TTC549 (cell line): ENCODE measurements at regions not wholly inside any gene's neighbourhood (a gene's known extent, or its start where the extent isn't known, plus 50 kb on each side); places are given as distances from the start of the nearest gene placed in this dataset.

Source experiments
- FAIRE-seq: peaks from 2 replicates; lab custom pipeline; 2012; peaks lifted over from hg19 to GRCh38; lab: Jason Lieb, UNC

- FAIRE-seq: no peak
Measured at GRCh38 chr5:165448753-165449152, 1943.3 kb downstream of the MAT2B start.

GRCh38 chr5:165457859-165458481 is 1952.6 kb downstream of the MAT2B start:
- peak; percentile 67 for FAIRE-seq

- no peak for FAIRE-seq
Measured at GRCh38 chr5:165459232-165459631, 1953.8 kb downstream of the MAT2B start.

- no peak for FAIRE-seq
Measured at GRCh38 chr5:165460911-165461310, 1955.5 kb downstream of the MAT2B start.

GRCh38 chr5:165477546-165477945 is 1972.1 kb downstream of the MAT2B start:
- no peak for FAIRE-seq

DNA sequence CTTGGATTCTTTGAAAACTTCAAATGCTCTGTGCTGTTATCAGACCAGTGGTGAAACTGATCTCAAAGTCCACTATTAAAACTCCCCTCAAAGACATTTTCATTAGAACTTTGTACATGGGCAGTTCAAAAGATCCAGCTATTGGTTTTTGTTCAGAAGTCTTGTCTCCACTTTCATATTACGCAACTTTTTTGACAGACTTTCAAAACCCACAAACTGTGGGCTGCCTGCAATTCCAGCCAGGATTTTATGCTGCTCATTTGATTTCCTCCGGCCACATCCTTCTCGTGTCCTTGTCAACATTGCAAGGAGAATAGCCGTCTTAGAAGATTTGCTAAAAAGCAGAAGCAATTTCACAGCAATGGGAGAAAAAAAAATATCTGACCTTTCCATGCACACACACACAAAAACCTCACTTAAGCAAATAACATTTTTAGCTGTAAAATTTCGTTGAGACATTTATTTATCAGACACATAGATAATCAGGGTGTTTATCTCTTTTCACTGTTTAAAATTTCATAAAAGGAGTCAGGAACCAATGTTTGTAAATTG is 1990.5 kb downstream of the MAT2B start:
- FAIRE-seq: no peak

DNA sequence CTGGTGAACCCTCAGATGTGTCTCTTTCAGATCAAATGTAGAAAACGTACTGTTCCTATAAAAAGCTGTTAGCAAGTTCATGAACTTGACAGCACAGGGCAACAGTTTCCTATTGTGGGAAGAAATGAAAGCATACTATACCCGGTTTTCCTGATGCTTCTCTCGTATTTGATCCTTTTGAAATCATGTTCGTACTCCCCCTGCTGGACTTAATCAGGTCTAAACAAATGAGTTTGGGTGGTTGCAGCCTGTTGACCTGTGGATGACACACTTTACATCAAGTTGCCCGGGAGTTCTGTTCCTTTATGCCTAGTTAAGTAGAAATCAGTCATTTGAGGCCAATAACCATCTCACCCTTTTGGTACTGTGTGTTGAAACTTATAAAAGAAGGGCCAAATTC is 1992.3 kb downstream of the MAT2B start:
- FAIRE-seq: no peak

- FAIRE-seq: no peak
Measured at GRCh38 chr5:165502893-165503691, 1997.7 kb downstream of the MAT2B start.

DNA sequence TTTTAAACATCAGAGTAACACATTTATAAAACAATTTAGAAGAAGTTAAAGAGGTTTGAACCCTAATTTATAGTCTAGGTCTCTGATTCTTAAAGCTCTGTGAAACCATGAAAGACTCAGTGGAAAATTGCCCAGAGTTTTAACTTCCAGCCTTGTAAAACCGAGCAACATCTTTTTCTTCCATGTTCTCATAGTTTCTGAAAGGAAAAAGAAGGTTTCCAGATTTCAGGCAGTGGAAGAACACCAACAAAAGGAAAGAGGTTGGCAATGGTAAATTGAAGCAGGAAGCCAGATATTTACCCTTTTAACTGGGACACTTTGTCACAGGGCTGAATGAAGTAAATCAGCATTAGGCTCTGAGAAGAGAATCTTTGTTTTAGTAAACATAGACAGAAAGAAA is 1999.3 kb downstream of the MAT2B start:
- no peak for FAIRE-seq

DNA sequence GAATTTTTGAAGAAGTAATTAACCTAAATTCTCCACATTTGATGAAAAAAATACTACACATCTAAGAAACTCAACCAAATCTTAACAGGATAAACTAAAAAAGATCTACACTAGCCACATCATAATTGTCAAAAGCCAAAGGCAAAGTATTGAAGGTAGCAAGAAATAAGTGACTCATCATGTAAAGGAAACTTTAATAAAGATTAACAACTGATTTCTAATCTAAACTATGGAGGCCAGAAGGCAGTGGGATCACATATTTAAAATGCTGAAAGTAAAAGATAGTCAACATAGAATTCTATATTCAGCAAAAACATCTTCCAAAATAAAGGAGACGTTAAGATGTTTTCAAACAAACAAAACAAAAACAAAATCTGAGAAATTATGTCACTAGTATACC is 2002.9 kb downstream of the MAT2B start:
- no peak for FAIRE-seq

DNA sequence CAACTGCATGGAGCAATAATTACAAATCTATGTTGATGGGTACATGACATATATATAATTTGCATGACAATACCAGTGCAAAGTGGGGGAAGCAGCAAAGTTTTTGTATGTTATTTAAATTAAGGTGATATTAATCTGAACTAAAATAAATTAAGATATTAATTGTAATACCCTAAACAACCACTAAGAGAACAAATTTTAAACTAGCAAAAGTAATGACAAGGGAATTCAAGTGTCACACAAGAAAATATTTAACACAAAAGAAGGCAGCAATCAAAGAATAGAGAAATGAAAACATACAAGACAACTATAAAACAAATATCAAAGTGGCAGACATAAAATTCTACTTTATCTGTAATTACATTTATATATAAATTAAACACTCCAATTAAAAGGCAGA is 2003.4 kb downstream of the MAT2B start:
- FAIRE-seq: no peak

GRCh38 chr5:165521816-165522610 is 2016.6 kb downstream of the MAT2B start:
- no peak for FAIRE-seq

DNA sequence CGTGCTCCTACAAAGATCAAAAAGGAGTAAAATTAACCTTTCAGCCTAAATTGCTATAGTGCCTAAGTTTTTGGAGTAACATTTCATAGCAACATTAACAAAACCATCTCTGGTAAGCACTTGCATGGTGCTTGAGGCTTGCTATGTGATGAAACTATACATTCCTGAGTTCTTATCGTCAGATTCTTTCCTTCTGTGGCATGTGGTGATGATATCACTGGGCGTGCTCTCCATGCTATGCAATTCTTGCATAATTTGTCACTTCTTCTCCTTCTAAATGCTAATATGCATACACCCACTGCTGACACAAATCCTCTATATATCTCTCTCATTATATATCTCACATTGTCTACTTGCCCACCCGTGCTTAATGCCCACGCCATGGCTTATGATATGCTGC is 2019.9 kb downstream of the MAT2B start:
- no peak for FAIRE-seq

GRCh38 chr5:165526357-165526756 is 2020.9 kb downstream of the MAT2B start:
- no peak for FAIRE-seq

DNA sequence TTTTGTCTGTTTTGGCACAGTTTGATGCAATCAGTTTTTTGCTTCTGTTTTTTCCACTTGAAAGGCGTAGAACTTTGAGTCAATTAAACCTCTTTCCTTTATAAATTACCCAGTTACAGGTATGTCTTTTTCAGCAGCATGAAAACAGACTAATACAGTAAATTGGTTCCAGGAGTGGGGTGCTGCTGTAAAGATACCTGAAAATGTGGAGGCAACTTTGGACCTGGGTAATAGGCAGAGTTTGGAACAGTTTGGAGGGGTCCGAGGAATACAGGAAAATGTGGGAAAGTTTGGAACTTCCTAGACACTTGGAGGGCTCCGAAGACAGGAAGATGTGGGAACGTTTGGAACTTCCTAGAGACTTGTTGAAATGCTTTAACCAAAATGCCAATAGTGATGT is 2022.2 kb downstream of the MAT2B start:
- no peak for FAIRE-seq

- no peak for FAIRE-seq
Measured at GRCh38 chr5:165538065-165538464, 2032.6 kb downstream of the MAT2B start.

GRCh38 chr5:165559645-165560044 is 2054.2 kb downstream of the MAT2B start:
- no peak for FAIRE-seq

GRCh38 chr5:165560648-165561047 is 2055.2 kb downstream of the MAT2B start:
- no peak for FAIRE-seq

DNA sequence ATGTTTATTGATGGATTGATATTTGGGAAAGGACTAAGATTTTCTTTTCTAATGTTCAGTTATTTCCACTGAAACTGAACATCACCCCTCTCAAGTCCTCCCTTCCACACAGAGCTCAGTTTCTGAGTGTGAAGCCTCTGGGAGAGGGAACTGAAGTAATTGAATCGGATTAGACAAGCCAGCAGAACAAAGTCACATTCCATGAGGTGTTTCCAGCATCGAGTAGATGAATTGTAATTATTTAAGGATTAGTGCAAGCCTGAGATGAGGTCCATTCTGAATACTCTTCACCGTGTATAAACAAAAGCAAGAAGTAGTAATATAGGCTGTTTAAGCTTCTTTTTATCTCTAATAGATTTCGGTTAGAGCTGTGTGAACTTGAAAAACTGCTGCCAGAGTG is 2060.5 kb downstream of the MAT2B start:
- no peak for FAIRE-seq

DNA sequence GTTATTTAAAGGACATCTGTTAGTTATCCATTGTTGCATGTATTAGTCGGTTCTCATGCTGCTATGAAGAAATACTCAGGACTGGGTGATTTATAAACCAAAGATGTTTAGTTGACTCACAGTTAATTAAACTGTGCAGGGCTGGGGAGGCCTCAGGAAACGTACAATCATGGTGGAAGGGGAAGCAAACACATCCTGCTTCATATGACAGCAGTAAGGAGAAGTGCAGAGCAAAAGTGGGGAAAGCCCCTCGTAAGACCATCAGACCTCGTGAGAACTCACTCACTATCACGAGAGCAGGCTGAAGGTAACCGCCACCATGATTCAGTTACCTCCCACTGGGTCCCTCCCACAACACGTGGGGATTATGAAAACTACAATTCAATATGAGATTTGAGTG is 2064.1 kb downstream of the MAT2B start:
- FAIRE-seq: no peak

GRCh38 chr5:165573445-165573844 is 2068.0 kb downstream of the MAT2B start:
- FAIRE-seq: no peak

DNA sequence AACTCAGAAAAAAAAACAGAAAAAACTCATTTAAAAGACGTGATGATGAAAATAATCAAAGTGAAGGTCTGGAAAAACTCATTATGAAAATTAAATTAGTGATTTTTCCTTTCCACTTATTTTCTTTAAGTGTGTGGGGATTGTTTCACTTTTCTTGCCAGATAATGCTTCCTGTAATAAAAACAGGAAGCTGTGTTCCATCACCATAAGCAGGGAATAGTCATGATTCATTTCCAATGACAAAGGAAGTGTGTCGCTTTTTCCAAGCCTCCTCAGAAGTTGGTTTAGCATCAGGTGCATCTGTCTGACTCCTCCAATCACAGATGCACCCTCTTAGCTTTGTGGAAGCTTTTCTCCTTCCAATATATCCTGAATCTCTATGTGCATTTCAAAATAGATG is 2068.7 kb downstream of the MAT2B start:
- FAIRE-seq: no peak

- FAIRE-seq: no peak
Measured at GRCh38 chr5:165576678-165577275, 2071.4 kb downstream of the MAT2B start.
